ENCODE measurements at regions not wholly inside any gene's neighbourhood (a gene's known extent, or its start where the extent isn't known, plus 50 kb on each side); places are given as distances from the start of the nearest gene placed in this dataset.

DNA sequence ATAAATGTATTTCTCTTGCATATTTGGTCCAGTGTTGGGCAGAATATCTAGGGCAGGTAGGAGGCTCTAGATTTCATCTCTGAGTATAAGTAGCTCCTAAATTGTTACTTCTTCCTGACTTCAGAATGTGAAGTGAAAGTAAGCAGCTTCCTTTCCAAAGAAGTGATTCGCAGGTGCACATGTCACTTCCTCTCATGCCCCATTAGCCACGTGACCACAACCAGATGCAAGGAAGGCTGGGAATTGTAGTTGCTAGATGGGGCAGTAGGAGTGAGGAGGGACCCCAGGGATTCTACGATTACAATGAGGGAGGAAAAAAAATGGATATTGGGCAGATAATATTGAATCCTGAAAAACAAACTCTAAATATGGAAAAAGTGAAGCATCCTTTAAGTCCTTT, 113.2 kb upstream of the CYYR1 start:
- H3F3A ChIP-seq (ENCODE audit: insufficient read depth, low read length, poor library complexity, severe bottlenecking) = no peaks in the 10 kb centered on the region
- H3K36me3 ChIP-seq (ENCODE audit: insufficient read depth, low read length) = no peaks in the 10 kb centered on the region
- TF ChIP-seq EZH2 (IDR thresholded peaks at IDR 0.05; ENCODE audit: borderline replicate concordance, insufficient read depth, low read length, poor library complexity, severe bottlenecking) (no peak), POLR2AphosphoS5 (IDR thresholded peaks at IDR 0.05) (no peak), TAF1 (IDR thresholded peaks at IDR 0.05; ENCODE audit: low read depth) (no peak), EP300 (conservative IDR thresholded peaks at IDR 0.05; ENCODE audit: poor library complexity, severe bottlenecking) (no peak), MXI1 (conservative IDR thresholded peaks at IDR 0.05; ENCODE audit: poor library complexity, severe bottlenecking) (no peak), RAD21 (conservative IDR thresholded peaks at IDR 0.05) (no peak), SMC3 (conservative IDR thresholded peaks at IDR 0.05; ENCODE audit: poor library complexity) (no peak)
- TF ChIP-seq, protein P1, sequence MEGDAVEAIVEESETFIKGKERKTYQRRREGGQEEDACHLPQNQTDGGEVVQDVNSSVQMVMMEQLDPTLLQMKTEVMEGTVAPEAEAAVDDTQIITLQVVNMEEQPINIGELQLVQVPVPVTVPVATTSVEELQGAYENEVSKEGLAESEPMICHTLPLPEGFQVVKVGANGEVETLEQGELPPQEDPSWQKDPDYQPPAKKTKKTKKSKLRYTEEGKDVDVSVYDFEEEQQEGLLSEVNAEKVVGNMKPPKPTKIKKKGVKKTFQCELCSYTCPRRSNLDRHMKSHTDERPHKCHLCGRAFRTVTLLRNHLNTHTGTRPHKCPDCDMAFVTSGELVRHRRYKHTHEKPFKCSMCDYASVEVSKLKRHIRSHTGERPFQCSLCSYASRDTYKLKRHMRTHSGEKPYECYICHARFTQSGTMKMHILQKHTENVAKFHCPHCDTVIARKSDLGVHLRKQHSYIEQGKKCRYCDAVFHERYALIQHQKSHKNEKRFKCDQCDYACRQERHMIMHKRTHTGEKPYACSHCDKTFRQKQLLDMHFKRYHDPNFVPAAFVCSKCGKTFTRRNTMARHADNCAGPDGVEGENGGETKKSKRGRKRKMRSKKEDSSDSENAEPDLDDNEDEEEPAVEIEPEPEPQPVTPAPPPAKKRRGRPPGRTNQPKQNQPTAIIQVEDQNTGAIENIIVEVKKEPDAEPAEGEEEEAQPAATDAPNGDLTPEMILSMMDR (IDR thresholded peaks at IDR 0.05; ENCODE audit: poor library complexity, severe bottlenecking) = no peak
- TF ChIP-seq, protein P2, sequence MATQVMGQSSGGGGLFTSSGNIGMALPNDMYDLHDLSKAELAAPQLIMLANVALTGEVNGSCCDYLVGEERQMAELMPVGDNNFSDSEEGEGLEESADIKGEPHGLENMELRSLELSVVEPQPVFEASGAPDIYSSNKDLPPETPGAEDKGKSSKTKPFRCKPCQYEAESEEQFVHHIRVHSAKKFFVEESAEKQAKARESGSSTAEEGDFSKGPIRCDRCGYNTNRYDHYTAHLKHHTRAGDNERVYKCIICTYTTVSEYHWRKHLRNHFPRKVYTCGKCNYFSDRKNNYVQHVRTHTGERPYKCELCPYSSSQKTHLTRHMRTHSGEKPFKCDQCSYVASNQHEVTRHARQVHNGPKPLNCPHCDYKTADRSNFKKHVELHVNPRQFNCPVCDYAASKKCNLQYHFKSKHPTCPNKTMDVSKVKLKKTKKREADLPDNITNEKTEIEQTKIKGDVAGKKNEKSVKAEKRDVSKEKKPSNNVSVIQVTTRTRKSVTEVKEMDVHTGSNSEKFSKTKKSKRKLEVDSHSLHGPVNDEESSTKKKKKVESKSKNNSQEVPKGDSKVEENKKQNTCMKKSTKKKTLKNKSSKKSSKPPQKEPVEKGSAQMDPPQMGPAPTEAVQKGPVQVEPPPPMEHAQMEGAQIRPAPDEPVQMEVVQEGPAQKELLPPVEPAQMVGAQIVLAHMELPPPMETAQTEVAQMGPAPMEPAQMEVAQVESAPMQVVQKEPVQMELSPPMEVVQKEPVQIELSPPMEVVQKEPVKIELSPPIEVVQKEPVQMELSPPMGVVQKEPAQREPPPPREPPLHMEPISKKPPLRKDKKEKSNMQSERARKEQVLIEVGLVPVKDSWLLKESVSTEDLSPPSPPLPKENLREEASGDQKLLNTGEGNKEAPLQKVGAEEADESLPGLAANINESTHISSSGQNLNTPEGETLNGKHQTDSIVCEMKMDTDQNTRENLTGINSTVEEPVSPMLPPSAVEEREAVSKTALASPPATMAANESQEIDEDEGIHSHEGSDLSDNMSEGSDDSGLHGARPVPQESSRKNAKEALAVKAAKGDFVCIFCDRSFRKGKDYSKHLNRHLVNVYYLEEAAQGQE (IDR thresholded peaks at IDR 0.05; ENCODE audit: borderline replicate concordance) = no peak
- H3K9ac ChIP-seq (ENCODE audit: low read length) = no peak overlapping the region
- H2AFZ ChIP-seq (ENCODE audit: low read depth, low read length) = no peak overlapping the region
- H3K79me2 ChIP-seq (replicated peaks; ENCODE audit: insufficient read depth, low read length) = no peaks in the 10 kb centered on the region
- no peaks in the 10 kb centered on the region for H3K27me3 ChIP-seq (ENCODE audit: insufficient read depth, low read depth, low read length)
- H3K9me2 ChIP-seq (ENCODE audit: insufficient read depth, low read length) = no peaks in the 10 kb centered on the region
- no peaks in the 10 kb centered on the region for H4K20me1 ChIP-seq (ENCODE audit: insufficient read depth)
- H3K4me3 ChIP-seq (ENCODE audit: low read length) = no peak overlapping the region
- H3K4me2 ChIP-seq (ENCODE audit: low read length) = no peak overlapping the region
- no peak overlapping the region for H3K27ac ChIP-seq (ENCODE audit: low read length)
- no peaks in the 10 kb centered on the region for H3K9me3 ChIP-seq (ENCODE audit: low read length)

DNA sequence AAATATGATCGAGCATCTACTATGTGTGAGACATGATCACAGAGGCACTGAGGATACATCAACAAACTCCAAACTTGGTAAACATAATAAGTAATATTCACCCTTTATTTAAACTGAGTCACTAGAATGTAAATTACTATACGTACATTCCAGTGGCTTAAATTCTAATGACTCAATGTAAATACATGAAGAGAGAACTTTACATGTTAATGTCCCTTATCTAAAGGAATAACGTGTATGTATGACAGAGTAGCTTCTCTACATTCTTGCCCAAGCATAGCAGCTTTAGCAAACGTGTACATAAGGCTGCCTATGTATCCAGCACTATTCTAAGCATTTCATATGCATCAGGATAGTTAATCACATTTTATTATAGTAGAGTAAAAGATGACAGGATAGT, 111.8 kb upstream of the CYYR1 start:
- H3K27ac ChIP-seq (ENCODE audit: low read length) = no peak overlapping the region
- H3K27me3 ChIP-seq (ENCODE audit: insufficient read depth, low read depth, low read length) = no peaks in the 10 kb centered on the region
- no peak overlapping the region for H3K9ac ChIP-seq (ENCODE audit: low read length)
- no peaks in the 10 kb centered on the region for H3K9me2 ChIP-seq (ENCODE audit: insufficient read depth, low read length)
- no peaks in the 10 kb centered on the region for H3F3A ChIP-seq (ENCODE audit: insufficient read depth, low read length, poor library complexity, severe bottlenecking)
- TF ChIP-seq TAF1 (IDR thresholded peaks at IDR 0.05; ENCODE audit: low read depth) (no peak), SMC3 (conservative IDR thresholded peaks at IDR 0.05; ENCODE audit: poor library complexity) (no peak), EZH2 (IDR thresholded peaks at IDR 0.05; ENCODE audit: borderline replicate concordance, insufficient read depth, low read length, poor library complexity, severe bottlenecking) (no peak), POLR2AphosphoS5 (IDR thresholded peaks at IDR 0.05) (no peak), MXI1 (conservative IDR thresholded peaks at IDR 0.05; ENCODE audit: poor library complexity, severe bottlenecking) (no peak), RAD21 (conservative IDR thresholded peaks at IDR 0.05) (no peak), EP300 (conservative IDR thresholded peaks at IDR 0.05; ENCODE audit: poor library complexity, severe bottlenecking) (no peak)
- TF ChIP-seq, protein P1 (IDR thresholded peaks at IDR 0.05; ENCODE audit: poor library complexity, severe bottlenecking) = no peak
- TF ChIP-seq, protein P2 (IDR thresholded peaks at IDR 0.05; ENCODE audit: borderline replicate concordance) = no peak
- H3K36me3 ChIP-seq (ENCODE audit: insufficient read depth, low read length) = no peaks in the 10 kb centered on the region
- no peak overlapping the region for H3K4me2 ChIP-seq (ENCODE audit: low read length)
- H3K9me3 ChIP-seq (ENCODE audit: low read length) = no peaks in the 10 kb centered on the region
- no peak overlapping the region for H3K4me3 ChIP-seq (ENCODE audit: low read length)
- no peaks in the 10 kb centered on the region for H4K20me1 ChIP-seq (ENCODE audit: insufficient read depth)
- H3K79me2 ChIP-seq (replicated peaks; ENCODE audit: insufficient read depth, low read length) = no peaks in the 10 kb centered on the region
- H2AFZ ChIP-seq (ENCODE audit: low read depth, low read length) = no peak overlapping the region
